HCT116 (cell line): ENCODE measurements at regions not wholly inside any gene's neighbourhood (a gene's known extent, or its start where the extent isn't known, plus 50 kb on each side); places are given as distances from the start of the nearest gene placed in this dataset.

Experiments used
- ATF3 ChIP-seq: IDR thresholded peaks from 2 replicates; pipeline ENCODE4 v1.6.1; 2012
- CTCF ChIP-seq, 3 experiments: fragments of 200-600 bp in 1 of 3; sonication (generic) in 1 of 3; IDR thresholded peaks in 2 of 3; conservative IDR thresholded peaks in 1 of 3; 2 replicates each; pipeline ENCODE4 v1.5.1; 2012 to 2017; ENCODE audit warnings: low read depth in 2 of 3, low read length in 2 of 3, antibody characterized with exemption in 1 of 3, borderline replicate concordance in 1 of 3, control low read depth in 1 of 3, mild to moderate bottlenecking in 1 of 3, mixed read lengths in 1 of 3, mixed run types in 1 of 3, moderate library complexity in 1 of 3; ENCODE audit not compliant: insufficient read depth in 1 of 3
- EGR1 ChIP-seq: IDR thresholded peaks from 2 replicates; pipeline ENCODE4 v1.6.1; 2012; ENCODE audit warnings: low read depth
- EZH2 ChIP-seq: fragments of 200-600 bp; sonication (generic); IDR thresholded peaks from 2 replicates; pipeline ENCODE4 v1.6.1; 2017; ENCODE audit warnings: antibody characterized with exemption, mixed run types
- EZH2phosphoT487 ChIP-seq: fragments of 200-600 bp; IDR thresholded peaks from 2 replicates; pipeline ENCODE4 v1.6.1; 2018; ENCODE audit warnings: antibody characterized with exemption, borderline replicate concordance
- MAX ChIP-seq: IDR thresholded peaks from 2 replicates; pipeline ENCODE4 v1.6.1; 2012
- POLR2A ChIP-seq: IDR thresholded peaks from 2 replicates; pipeline ENCODE4 v1.7.0; 2011; ENCODE audit warnings: borderline replicate concordance; ENCODE audit not compliant: insufficient read depth, insufficient read length; ENCODE audit errors: extremely low read depth
- RAD21 ChIP-seq: IDR thresholded peaks from 2 replicates; pipeline ENCODE4 v1.6.1; 2012; ENCODE audit warnings: low read depth, mild to moderate bottlenecking
- REST ChIP-seq: IDR thresholded peaks from 2 replicates; pipeline ENCODE4 v1.6.1; 2012; ENCODE audit warnings: low read depth
- SIN3A ChIP-seq: IDR thresholded peaks from 2 replicates; pipeline ENCODE4 v1.6.1; 2012; ENCODE audit warnings: low read depth
- YY1 ChIP-seq: IDR thresholded peaks from 2 replicates; pipeline ENCODE4 v1.6.1; 2011; ENCODE audit warnings: low read length, low read depth, moderate library complexity, mild to moderate bottlenecking; ENCODE audit not compliant: insufficient replicate concordance; ENCODE audit errors: extremely low read depth
- ZBTB33 ChIP-seq: IDR thresholded peaks from 2 replicates; pipeline ENCODE4 v1.6.1; 2011; ENCODE audit warnings: mild to moderate bottlenecking, low read length, moderate library complexity; ENCODE audit not compliant: insufficient replicate concordance; ENCODE audit errors: extremely low read depth
- ZFX ChIP-seq: fragments of 450-650 bp; IDR thresholded peaks from 2 replicates; pipeline ENCODE4 v1.6.1; 2017

- TF ChIP-seq REST (no peak), CTCF (IDR thresholded peaks at IDR 0.05 in 2 of 3, conservative IDR thresholded peaks at IDR 0.05 in 1 of 3; ENCODE audit: borderline replicate concordance in 1 of 3, insufficient read depth in 1 of 3, low read depth in 2 of 3, low read length in 2 of 3) (no peak), POLR2A (no peak), YY1 (no peak), EZH2 (no peak), SIN3A (no peak), MAX (no peak), RAD21 (no peak), EZH2phosphoT487 (no peak), ZFX (no peak), ATF3 (no peak), ZBTB33 (no peak), EGR1 (no peak)
These were observed 613.3 kb downstream of the XIRP2 start for GRCh38 chr2:167501618-167502017.
